HG03196 (cell line): ENCODE measurements at regions not wholly inside any gene's neighbourhood (a gene's known extent, or its start where the extent isn't known, plus 50 kb on each side); places are given as distances from the start of the nearest gene placed in this dataset.

ENCODE experiments used
- ATAC-seq: cut with Tn5 transposase; IDR thresholded peaks from one replicate; pipeline ENCODE4 v1.9.1; 2021; ENCODE audit not compliant: unreplicated experiment

DNA sequence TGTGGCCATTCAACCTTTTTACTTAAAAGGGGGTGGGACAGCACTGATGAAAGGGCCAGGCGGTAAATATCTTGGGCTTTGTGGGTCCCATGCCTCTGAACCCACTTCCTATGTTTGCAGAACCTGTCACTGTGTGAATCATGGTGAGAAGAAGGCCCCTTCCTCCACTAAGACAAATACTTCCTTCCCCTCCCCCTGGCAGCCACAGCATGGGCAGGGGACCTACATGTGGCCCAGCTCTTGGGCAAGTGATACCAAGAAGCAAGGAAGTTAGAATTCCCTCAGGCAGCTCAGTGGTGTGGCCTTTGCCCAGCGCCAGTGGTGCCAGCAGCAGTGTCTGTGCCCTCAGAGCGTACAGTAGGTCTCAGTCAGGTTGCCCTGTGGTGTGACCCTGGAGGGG lies 168.6 kb downstream of the TRIM33 start:
- ATAC-seq: no peak

DNA sequence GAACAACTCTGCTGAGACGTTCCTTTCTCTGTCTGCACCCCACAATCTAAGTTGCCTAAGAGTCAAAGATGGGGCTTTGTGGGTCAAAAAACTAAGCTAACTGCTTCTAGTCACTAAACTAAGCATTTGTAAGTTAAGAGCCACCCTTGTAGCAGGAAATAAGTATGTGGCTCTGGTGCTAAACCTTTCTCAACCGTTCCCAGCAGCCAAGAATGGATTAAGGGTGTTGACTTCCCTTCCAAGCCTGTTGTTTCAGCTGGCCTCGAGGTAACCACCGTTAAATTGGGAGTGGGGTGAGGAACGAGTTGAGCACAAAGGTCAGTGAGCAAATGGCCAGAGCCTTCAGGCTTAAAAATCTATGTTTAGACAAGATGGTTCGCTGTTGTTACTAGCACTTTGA lies 169.1 kb downstream of the TRIM33 start:
- no peak for ATAC-seq

- no peak for ATAC-seq
Measured at GRCh38 chr1:114341299-114341698, 169.7 kb downstream of the TRIM33 start.

DNA sequence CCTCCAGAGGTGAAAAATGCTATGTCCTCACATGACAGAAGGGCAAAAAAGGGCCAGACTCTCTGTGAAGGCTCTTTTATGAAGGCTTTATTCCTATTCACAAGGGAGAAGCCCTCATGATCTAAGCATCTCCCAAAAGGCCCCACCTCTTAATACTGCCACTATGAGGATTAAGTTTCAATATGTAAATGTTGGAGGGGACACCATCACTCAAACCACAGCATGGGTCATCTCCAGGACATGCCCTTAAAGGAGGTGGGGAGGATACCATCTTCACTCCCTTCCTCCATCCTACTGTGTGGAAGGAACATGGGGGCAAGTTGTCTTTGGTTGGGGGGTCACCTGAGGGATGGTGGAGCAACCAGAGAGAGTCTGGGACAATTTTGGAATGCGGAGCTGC lies 170.1 kb downstream of the TRIM33 start:
- no peak for ATAC-seq

- ATAC-seq: no peak
Measured at GRCh38 chr1:114339379-114339778, 171.6 kb downstream of the TRIM33 start.

GRCh38 chr1:114338191-114338890 lies 172.7 kb downstream of the TRIM33 start:
- ATAC-seq: no peak

DNA sequence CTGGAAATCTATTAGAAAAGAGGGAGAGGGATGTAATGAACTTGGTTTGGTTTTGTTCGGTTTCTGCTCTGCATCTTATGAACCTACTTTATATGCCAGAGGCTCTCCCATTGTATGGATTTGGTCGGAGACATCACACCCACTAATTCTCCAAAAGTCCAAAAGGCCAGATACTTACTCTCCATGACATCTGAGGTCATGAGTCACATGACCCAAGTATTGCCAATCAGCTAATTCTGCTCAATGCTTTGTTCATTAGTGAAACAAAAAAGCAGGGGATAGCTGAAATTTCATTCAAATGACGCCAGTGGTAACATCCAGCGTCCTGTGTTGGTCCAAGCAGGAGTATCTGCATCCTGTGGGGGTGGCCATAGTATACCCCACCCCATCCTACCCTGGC lies 173.6 kb downstream of the TRIM33 start:
- ATAC-seq: no peak

- no peak for ATAC-seq
Measured at GRCh38 chr1:114336360-114336759, 174.6 kb downstream of the TRIM33 start.

DNA sequence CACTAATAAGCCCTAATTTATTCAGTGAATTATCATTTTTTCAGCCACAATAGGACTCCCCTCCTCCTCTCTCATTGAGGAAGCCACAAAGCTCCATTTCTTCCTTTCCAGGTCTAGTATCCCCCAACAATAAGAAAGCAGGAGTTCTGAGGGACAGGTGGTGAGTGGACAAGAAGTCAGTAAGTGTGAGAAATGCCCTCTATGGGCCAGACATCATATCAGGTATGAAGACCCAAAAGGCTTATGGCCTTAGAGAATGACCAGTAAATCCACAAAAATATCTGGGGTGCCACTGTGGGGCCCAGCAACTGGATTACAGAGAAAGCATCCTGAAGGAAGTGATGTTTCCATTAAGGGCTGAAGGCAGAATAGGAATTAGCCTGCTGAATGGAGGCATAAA lies 175.7 kb downstream of the TRIM33 start:
- ATAC-seq: no peak

DNA sequence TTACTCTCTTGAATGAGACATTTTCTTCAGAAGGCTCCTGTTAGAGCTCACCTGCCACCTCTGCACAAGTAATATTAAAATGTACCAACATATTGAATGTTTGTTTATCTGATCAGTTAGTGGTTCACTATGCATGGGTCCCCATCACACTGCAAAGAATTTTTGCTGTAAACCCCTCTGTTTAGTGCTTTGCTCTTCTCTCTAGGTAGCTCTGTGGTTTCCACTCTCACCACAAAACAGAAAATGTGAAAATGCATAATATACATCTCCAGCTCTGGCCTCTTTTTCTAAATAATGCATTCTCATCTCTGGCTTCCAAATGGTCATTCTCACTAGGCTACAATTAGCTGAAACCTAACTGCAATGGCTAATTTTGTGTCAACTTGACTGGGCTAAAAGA lies 176.7 kb downstream of the TRIM33 start:
- ATAC-seq: no peak

GRCh38 chr1:114333690-114334089 lies 177.3 kb downstream of the TRIM33 start:
- ATAC-seq: no peak

DNA sequence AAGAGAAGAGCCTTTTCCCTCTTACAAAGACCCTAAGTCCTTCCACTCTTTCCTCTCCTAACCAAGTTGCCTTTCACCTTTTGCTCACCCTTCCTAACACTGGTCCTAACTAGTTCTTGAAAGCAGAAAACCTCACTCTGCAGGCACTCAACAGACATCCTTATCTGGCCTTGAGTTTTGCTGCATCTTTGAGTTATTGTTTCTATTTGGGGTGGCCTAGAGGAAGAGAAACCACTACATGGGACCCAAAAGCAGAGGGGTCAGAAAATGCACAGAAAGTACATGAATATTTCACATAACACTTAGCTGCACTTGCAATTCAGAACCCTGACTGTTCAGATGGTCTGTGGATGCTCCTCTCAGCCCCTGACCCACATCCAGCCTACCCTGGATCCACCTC lies 178.3 kb upstream of the SYT6 start:
- ATAC-seq: no peak

DNA sequence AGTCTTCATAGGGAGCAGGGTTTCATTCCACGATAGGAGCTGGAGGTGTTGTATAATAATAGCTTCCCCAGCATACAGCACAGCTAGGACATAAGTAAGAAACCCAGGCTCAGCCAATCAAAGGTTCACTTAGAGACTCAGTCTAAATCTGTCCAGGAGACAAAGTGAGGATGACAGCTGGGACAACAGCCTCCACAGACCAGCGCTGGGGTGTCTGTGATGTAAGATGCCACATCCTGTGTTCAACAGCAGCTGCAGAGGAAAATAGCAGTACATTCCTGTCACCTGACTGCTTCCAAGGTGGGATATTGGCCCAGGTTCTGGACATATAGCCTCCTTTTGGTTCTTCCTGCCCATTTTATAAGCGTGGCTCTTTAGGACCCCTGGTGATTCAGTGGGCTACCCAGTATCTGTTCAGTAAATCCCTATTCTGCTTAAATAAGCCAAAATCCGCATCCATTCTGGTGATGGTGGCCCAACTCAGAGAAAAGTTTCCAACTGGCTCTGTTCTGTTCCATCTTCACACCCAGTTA lies 176.8 kb upstream of the SYT6 start:
- ATAC-seq: no peak

DNA sequence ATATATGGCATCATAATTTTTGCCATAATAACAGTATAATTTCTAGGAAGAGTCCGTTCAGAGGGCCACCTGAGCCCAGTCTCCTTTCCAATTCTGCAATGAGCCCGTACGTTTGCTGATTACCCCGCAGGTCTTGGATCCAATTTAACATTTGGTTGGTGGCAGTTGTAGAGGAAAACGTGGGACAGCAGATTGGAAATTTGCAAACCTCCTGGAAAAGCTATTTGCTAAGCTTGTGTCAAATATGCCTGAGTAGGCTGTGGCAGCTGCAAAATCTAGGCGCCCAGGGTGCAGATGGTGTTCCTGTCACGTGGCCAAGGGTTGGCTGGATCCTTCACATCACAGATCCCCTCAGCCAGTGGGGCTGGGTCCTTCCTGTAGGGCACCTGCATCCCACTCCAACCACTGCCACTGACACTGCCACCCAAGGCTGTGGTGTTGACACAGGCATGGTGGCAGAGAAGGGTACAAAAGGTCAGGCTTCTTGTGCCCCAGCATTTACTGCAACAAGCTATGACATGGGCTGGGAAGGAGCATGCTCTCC lies 174.8 kb upstream of the SYT6 start:
- ATAC-seq: no peak

- ATAC-seq: no peak
Measured at GRCh38 chr1:114324662-114324965, 170.9 kb upstream of the SYT6 start.

DNA sequence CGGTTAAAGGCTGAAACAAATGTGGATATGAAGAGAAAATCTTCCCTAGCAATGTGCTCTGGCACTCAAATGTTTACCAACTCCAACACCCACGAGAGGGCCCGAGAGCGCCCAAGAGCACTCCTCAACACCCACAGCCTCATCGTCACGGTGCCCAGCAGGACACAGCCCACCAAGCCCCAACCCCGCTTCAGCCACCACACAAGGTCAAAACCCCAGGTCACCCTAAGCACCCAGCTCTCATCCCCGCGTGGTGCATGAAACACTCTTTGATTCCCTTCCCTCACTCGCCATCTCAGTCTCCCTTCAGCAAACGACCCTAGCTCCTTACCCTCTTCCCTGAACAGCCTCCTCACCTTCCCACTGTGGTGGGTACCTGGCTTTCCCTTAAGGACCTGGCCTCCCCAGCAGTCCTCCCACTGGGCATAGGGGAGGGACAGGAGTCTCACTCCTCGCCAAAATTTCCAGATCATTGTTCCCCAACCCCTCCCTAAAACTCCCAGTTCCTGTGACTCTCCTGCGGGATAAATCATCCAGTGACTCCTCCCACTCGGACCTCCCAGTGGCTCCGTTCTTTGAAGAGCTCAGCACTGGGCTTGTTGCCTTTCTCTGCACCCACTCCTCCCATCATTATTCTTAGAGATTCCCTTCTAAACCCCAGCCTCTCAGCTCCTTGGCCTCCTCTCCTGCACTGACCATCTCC lies 170.4 kb upstream of the SYT6 start:
- ATAC-seq: no peak

GRCh38 chr1:114322734-114323133 lies 169.1 kb upstream of the SYT6 start:
- no peak for ATAC-seq

DNA sequence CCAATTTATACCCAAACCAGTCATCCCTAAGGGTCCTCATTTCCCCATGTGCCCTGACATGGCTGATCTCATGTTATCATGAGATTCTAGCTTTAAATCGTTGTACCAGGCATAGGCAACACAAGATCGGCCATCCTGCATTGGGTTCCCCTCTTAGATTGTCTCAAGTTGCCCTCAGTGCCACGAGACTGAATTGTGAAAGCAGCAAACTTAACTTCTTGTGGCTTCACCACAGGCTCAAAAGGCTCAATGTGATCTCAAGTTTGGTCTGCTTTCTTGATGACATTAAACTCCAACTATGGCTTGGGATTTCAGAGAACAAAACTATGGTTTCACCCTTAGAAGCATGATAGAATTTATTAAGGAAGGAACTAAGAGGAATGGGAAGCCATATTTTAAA lies 168.5 kb upstream of the SYT6 start:
- no peak for ATAC-seq

- no peak for ATAC-seq
Measured at GRCh38 chr1:114320586-114320985, 166.9 kb upstream of the SYT6 start.

DNA sequence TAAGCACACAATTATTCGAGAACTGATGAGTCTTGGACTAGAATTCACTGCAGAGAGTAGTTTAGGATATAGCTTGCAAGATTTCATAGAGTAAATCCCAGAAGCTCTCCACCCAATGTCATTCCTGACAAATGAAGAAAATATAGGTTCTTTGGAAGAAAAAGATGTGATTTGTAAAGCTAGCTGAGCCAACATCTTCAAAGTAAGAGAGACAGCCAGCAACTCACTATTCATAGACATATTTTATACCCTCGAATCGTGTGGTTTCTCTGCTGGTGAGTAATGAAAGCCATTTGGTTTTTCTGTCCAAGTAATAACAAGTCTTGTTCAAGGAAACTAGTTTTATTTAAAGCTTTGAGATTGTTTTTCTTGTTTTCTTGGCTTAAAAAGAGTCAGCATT lies 165.7 kb upstream of the SYT6 start:
- ATAC-seq: no peak

- no peak for ATAC-seq
Measured at GRCh38 chr1:114318961-114319360, 165.3 kb upstream of the SYT6 start.

DNA sequence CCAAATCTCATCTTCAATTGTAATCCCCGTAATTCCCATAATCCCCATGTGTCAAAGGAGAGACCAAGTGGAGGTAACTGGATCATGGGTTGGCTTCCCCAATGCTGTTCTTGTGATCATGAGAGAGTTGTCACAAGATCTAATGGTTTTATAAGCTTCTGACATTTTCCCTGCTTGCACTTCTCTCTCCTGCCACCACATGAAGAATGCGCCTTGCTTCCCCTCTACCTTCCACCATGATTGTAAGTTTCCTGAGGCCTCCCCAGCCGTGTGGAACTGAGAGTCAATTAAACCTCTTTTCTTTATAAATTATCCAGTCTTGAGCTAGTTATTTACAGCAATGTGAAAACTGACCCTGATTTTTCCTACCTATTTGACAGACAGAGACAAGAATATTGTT lies 162.5 kb upstream of the SYT6 start:
- no peak for ATAC-seq

GRCh38 chr1:114315631-114316030 lies 162.0 kb upstream of the SYT6 start:
- ATAC-seq: no peak
